Astrocyte of the cerebellum (primary cell): ENCODE measurements at regions not wholly inside any gene's neighbourhood (a gene's known extent, or its start where the extent isn't known, plus 50 kb on each side); places are given as distances from the start of the nearest gene placed in this dataset.

Experiments
- DNase-seq: peaks from one replicate; pipeline ENCODE4 v3.0.0-alpha.2; 2011; ENCODE audit warnings: low read depth
- H3K4me3 ChIP-seq: 2 replicates; pipeline ENCODE4 v1.5.1; 2011; ENCODE audit warnings: mild to moderate bottlenecking, low read depth, low read length, moderate library complexity
- in situ Hi-C: cut with HindIII; loops from 2 replicates; pipeline ENCODE4 v1.10.0; 2017; ENCODE audit warnings: low sequenced_read_pairs
- TF ChIP-seq, protein P1 (sequence below): IDR thresholded peaks from 2 replicates; pipeline ENCODE4 v1.5.1; 2012; ENCODE audit warnings: low read length, low read depth, moderate library complexity, mild to moderate bottlenecking; ENCODE audit errors: missing control alignments

DNA sequence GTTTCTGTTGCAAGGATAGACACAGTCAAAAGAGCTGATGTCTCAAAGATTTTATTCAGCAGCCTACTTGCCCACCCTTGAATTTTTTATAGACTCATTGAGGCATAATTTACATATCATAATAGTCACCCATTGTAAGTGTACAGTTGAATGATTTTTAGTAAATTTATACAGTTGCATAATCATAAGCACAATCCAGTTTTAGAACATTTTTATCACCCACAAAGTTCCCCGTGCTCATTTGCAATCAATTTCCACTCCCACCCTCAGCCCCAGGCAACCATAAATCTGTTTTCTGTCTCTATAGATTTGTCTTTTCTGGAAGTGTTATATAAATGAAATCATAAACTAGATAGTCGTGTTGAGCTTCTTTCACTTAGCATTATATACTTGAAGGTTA is 517.7 kb downstream of the TLE1 start:
- H3K4me3 ChIP-seq = no peak overlapping the region
- TF ChIP-seq, protein P1, sequence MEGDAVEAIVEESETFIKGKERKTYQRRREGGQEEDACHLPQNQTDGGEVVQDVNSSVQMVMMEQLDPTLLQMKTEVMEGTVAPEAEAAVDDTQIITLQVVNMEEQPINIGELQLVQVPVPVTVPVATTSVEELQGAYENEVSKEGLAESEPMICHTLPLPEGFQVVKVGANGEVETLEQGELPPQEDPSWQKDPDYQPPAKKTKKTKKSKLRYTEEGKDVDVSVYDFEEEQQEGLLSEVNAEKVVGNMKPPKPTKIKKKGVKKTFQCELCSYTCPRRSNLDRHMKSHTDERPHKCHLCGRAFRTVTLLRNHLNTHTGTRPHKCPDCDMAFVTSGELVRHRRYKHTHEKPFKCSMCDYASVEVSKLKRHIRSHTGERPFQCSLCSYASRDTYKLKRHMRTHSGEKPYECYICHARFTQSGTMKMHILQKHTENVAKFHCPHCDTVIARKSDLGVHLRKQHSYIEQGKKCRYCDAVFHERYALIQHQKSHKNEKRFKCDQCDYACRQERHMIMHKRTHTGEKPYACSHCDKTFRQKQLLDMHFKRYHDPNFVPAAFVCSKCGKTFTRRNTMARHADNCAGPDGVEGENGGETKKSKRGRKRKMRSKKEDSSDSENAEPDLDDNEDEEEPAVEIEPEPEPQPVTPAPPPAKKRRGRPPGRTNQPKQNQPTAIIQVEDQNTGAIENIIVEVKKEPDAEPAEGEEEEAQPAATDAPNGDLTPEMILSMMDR = no peak
- in situ Hi-C loops = no loop called here
- DNase-seq = no peak

DNA sequence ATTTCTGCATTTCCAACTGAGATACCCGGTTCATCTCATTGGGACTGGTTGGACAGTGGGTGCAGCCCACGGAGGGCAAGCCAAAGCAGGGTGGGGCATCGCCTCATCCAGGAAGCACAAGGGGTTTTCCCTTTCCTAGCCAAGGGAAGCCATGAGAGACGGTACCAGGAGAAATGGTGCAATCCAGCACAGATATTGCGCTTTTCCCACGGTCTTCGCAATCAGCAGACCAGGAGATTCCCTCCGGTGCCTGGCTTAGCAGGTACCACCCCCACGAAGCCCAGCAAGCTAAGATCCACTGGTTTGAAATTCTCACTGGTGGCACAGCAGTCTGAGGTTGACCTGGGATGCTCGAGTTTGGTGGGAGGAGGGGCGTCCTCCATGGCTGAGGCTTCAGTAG is 527.0 kb downstream of the TLE1 start:
- TF ChIP-seq, protein P1 = no peak
- no peak for DNase-seq
- H3K4me3 ChIP-seq = no peak overlapping the region
- in situ Hi-C loops = no loop called here

DNA sequence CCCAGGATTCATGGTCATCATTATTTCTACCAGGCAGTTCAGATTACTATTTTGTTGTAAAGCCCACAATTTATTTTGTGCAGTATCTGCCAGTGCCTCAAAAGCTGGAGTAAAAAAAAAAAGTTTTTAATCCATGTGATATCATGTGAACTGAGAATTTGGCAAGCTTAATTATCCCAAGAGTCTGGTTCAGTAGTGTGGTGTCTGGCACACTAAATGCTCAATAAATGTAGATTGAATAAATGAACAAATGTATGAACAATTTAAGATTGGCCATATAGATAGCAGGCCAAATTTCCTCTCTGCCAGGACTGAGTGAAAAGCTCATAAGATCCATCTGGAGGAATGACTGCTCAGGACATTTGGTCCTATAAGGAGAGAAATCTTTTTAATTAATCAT is 533.0 kb downstream of the TLE1 start:
- TF ChIP-seq, protein P1 = no peak
- no peak for DNase-seq
- H3K4me3 ChIP-seq = no peak overlapping the region
- in situ Hi-C loops = no loop called here

DNA sequence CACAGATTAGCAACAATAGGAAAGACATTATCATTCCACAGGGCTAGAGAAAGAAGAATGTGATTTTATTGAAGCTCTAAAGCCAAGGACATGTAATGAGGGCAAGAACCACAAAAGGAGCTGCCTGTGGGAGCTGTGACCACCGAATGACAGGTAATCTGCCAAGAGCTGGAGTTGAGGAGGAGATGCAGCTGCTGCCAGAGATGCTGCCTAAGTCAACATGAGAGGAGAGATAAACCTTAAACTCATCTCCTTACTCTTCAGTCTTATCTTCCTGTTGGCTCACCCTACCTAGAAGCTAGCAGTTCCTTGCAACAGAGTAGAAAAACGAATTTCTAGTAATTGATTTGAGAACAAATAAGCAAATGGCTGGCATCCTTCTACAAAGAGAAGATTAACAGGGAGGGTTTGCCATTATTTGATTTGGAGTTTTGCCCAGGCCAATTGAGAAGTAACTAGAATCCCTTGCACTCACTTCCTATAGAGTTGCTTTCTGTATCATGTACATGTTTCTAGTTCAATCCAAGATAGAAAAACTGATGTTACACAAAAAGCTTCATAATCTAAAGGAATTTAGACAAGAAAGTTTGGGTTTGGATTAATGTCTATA is 539.2 kb downstream of the TLE1 start:
- H3K4me3 ChIP-seq = no peak overlapping the region
- in situ Hi-C loops = no loop called here
- TF ChIP-seq, protein P1 = no peak
- peak; percentile 19 for DNase-seq

DNA sequence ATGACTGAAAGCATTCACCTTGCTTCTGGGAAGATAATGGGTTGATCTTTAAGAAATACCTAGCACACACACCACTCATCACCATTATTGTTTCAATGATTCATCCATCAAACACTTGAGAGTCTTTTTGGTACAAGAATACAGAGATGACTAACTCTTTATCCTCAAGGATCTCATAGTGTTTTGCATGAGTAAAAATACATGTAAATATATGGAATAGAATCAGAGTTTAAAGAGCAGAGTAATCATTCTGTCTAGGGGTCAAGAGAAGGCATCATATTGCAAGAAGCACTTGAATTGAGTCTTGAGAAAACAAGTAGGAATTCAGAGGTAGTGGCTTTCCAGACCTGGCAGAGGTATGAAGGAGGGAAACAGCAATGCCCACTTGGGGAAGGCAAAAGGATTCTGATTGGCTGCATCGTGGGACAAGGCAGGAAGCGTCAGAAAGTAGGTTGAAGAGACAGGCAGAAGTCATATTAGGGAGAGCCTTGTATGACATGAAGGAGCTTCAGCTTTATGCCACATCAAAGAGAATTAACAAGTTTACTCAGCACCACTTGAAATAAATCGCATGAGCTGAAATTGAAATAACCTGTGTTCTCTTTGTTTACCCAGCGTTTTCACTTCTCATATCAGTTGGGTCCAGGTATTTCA is 542.5 kb downstream of the TLE1 start:
- DNase-seq = no peak
- TF ChIP-seq, protein P1 = no peak
- no peak overlapping the region for H3K4me3 ChIP-seq
- in situ Hi-C loops = no loop called here

DNA sequence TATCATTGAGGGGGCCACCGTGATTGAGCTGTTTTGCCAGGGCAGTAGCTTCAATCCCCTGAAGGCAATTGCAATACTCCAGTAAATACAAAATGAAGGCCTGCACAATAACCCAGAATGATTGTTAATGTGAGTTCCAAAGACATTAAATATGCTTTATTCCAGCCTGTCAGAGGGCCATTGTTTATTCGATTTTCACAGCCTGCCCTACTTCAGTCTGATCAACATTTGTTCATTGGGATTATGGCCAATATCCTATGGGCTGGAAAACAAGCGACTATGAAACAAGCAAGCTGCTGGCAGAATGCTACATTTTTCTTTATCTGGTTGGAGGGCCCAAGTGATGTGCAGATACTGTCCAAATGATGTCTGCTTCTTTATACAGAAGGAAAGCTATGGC is 543.1 kb downstream of the TLE1 start:
- DNase-seq = no peak
- TF ChIP-seq, protein P1 = no peak
- in situ Hi-C loops = no loop called here
- no peak overlapping the region for H3K4me3 ChIP-seq
